Gastrocnemius medialis (tissue), 4 donors: ENCODE measurements at regions not wholly inside any gene's neighbourhood (a gene's known extent, or its start where the extent isn't known, plus 50 kb on each side); places are given as distances from the start of the nearest gene placed in this dataset.

ENCODE experiments used
- ATAC-seq, 2 donors: fragments of 150-250 bp; one replicate each; pipeline ENCODE4 v1.9.1; 2016
- DNase-seq, 2 donors: peaks; one replicate each; pipeline ENCODE4 v3.0.0-alpha.2; 2019
- H3K27ac ChIP-seq, 4 donors: fragments of 200-600 bp; sonication (generic); 1 replicate in 1 of 4; 2 replicates in 3 of 4; pipeline ENCODE4 v1.5.1; 2016 to 2018; ENCODE audit warnings: mild to moderate bottlenecking in 2 of 4, moderate library complexity in 1 of 4
- H3K27me3 ChIP-seq, 3 donors: fragments of 200-600 bp; sonication (generic) in 2 of 3; 1 replicate in 1 of 3; 2 replicates in 2 of 3; pipeline versions ENCODE4 v1.5.1 to v1.6.0; 2016 to 2019; ENCODE audit warnings: mild to moderate bottlenecking in 1 of 3, moderate library complexity in 1 of 3
- H3K36me3 ChIP-seq, 2 donors: fragments of 200-600 bp; sonication (generic) in 1 of 2; one replicate each; pipeline ENCODE4 v1.5.1; 2017 to 2018
- H3K4me1 ChIP-seq, 2 donors: fragments of 200-600 bp; sonication (generic) in 1 of 2; one replicate each; pipeline ENCODE4 v1.5.1; 2016 to 2017; ENCODE audit warnings: mild to moderate bottlenecking in 2 of 2
- H3K4me3 ChIP-seq, 4 donors: fragments of 200-600 bp; sonication (generic) in 3 of 4; 1 replicate in 1 of 4; 2 replicates in 3 of 4; pipeline ENCODE4 v1.5.1; 2016 to 2019; ENCODE audit warnings: mild to moderate bottlenecking in 2 of 4
- H3K9me3 ChIP-seq, 3 donors: fragments of 200-600 bp; sonication (generic) in 2 of 3; 1 replicate in 1 of 3; 2 replicates in 2 of 3; pipeline ENCODE4 v1.5.1; 2016 to 2019
- CTCF ChIP-seq, 5 experiments: fragments of 450-650 bp in 3 of 5; fragments of 200-600 bp in 2 of 5; sonication (generic) in 2 of 5; IDR thresholded peaks in 4 of 5; conservative IDR thresholded peaks in 1 of 5; 1 replicate in 4 of 5; 2 replicates in 1 of 5; pipeline ENCODE4 v1.5.1; 2016 to 2019; ENCODE audit warnings: antibody characterized with exemption in 5 of 5, mild to moderate bottlenecking in 3 of 5, moderate library complexity in 3 of 5
- POLR2A ChIP-seq, 2 donors: fragments of 450-650 bp; IDR thresholded peaks; one replicate each; pipeline ENCODE4 v1.6.1; 2017; ENCODE audit warnings: antibody characterized with exemption in 2 of 2, mild to moderate bottlenecking in 2 of 2, moderate library complexity in 2 of 2
- in situ Hi-C, 4 donors: fragments of 200-750 bp; cut with MboI; loops; one replicate each; pipeline versions ENCODE4 v1.15.0 to v1.8.0; 2017; ENCODE audit warnings: low sequenced_read_pairs in 4 of 4
- intact Hi-C: fragments of 100-400 bp; cut with DNase I; formaldehyde crosslinking; loops from one replicate; pipeline ENCODE4 v1.15.1; 2023; ENCODE audit warnings: low total_unique reads

DNA sequence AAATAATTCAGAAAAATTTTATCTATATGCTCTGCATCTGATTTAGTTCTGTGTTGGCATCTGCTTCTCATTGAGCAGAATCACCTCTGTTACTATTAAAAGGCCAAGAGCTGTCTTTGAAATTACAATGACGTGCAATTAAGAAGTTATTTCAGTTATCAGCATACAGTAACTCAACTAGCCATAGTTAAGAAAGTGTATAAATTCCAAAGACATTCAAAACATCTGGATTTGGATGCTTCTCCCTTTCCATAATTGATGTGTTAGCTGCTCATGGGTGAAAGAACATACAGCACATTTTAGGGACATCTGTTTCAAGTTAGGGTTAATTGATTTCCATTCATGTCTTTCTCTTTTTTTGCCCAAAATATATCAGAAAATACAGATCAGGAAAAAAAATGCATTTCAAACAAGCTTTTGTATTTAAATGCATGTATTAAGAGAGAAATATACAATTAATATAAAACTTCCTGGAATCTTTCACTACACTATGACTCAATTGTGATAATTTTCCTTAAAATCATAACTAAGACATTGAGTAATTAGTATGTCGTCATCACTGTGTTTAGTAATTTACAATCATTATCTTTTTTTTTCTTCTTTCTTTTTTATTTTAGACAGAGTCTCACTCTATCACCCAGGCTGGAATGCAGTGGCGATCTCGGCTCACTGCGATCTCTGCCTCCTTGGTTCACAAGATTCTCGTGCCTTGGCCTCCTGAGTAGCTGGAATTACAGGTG is 82.7 kb upstream of the MBNL1 start:
- Histone ChIP-seq H3K27ac (no peak overlapping the region), H3K4me3 (no peak overlapping the region), H3K4me1 (peaks cover 0 to 9% of the 10 kb centered on the region in 2 donors), H3K27me3 (no peaks in the 10 kb centered on the region), H3K36me3 (no peaks in the 10 kb centered on the region), H3K9me3 (no peaks in the 10 kb centered on the region)
- in situ Hi-C loops, result loop anchor here in 3 of 4 donors (10.0 to 25.0 kb wide), 2 partner anchors 259 to 276 kb away; no protein-coding TSS in a partner anchor
- intact Hi-C loops, result no loop called here
- no peak for ATAC-seq
- TF ChIP-seq POLR2A (IDR thresholded peaks at IDR 0.05), result no peak
- no peak for TF ChIP-seq CTCF (IDR thresholded peaks at IDR 0.05 in 4 of 5, conservative IDR thresholded peaks at IDR 0.05 in 1 of 5)
- DNase-seq, result no peak

- Histone ChIP-seq H3K27ac (no peak overlapping the region), H3K4me3 (no peak overlapping the region), H3K27me3 (no peaks in the 10 kb centered on the region), H3K4me1 (no peaks in the 10 kb centered on the region), H3K9me3 (no peaks in the 10 kb centered on the region), H3K36me3 (no peaks in the 10 kb centered on the region)
- TF ChIP-seq CTCF (IDR thresholded peaks at IDR 0.05 in 4 of 5, conservative IDR thresholded peaks at IDR 0.05 in 1 of 5) (no peak), POLR2A (IDR thresholded peaks at IDR 0.05) (no peak)
- in situ Hi-C loops (loop anchor here in 1 of 4 donors (25.0 kb wide), 1 partner anchor 272 kb away; no protein-coding TSS in a partner anchor), intact Hi-C loops (no loop called here)
- DNase-seq (no peak), ATAC-seq (no peak)
These were observed 78.0 kb upstream of the MBNL1 start for GRCh38 chr3:152190636-152191183.

- H3K4me1 ChIP-seq, result no peaks in the 10 kb centered on the region
- no peaks in the 10 kb centered on the region for H3K27me3 ChIP-seq
- no peak for DNase-seq
- in situ Hi-C loops (loop anchor here in 1 of 4 donors (25.0 kb wide), 1 partner anchor 270 kb away; no protein-coding TSS in a partner anchor), intact Hi-C loops (no loop called here)
- TF ChIP-seq CTCF (IDR thresholded peaks at IDR 0.05 in 4 of 5, conservative IDR thresholded peaks at IDR 0.05 in 1 of 5) (no peak), POLR2A (IDR thresholded peaks at IDR 0.05) (no peak)
- no peaks in the 10 kb centered on the region for H3K9me3 ChIP-seq
- no peak overlapping the region for H3K27ac ChIP-seq
- H3K36me3 ChIP-seq, result no peaks in the 10 kb centered on the region
- no peak overlapping the region for H3K4me3 ChIP-seq
- no peak for ATAC-seq
These were observed 76.7 kb upstream of the MBNL1 start for GRCh38 chr3:152192050-152192449.

- Histone ChIP-seq H3K27ac (no peak overlapping the region), H3K27me3 (no peaks in the 10 kb centered on the region), H3K9me3 (no peaks in the 10 kb centered on the region), H3K36me3 (no peaks in the 10 kb centered on the region), H3K4me1 (peaks cover 6 to 10% of the 10 kb centered on the region in 2 donors), H3K4me3 (no peak overlapping the region)
- in situ Hi-C loops, result loop anchor here in 1 of 4 donors (25.0 kb wide), 1 partner anchor 269 kb away; no protein-coding TSS in a partner anchor
- DNase-seq (no peak), ATAC-seq (no peak)
- intact Hi-C loops, result no loop called here
- TF ChIP-seq CTCF (IDR thresholded peaks at IDR 0.05 in 4 of 5, conservative IDR thresholded peaks at IDR 0.05 in 1 of 5), result no peak
- no peak for TF ChIP-seq POLR2A (IDR thresholded peaks at IDR 0.05)
These were observed 75.6 kb upstream of the MBNL1 start for GRCh38 chr3:152192936-152193672.
